ENCODE measurements at regions not wholly inside any gene's neighbourhood (a gene's known extent, or its start where the extent isn't known, plus 50 kb on each side); places are given as distances from the start of the nearest gene placed in this dataset.

DNA sequence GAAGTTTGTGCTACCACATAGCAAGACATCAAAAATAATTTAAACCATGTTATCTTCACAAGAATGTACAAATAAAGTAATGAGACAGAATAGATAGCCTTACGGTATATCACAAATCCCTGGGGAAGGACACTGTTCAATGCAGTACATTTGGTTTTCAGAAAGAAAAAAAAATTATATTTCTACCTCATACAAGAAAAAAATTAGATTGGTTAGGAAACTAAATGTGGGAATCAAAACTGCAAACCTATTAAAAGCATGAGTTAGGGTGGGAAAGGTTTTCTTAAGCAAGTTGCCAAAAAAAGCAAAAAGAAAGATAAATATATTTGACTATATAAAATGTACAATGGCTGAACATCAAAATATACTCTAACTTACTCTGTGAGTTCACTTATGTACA, 201.9 kb upstream of the NREP start:
- TF ChIP-seq CTCF (conservative IDR thresholded peaks at IDR 0.05 in 1 of 2, IDR thresholded peaks at IDR 0.05 in 1 of 2; ENCODE audit: extremely low read depth in 1 of 2, insufficient read depth in 1 of 2, low read depth in 1 of 2, low read length in 2 of 2) (no peak), EZH2 (IDR thresholded peaks at IDR 0.05; ENCODE audit: borderline replicate concordance, low read length) (no peak)
